Mammary epithelial cell (primary cell): ENCODE measurements at regions not wholly inside any gene's neighbourhood (a gene's known extent, or its start where the extent isn't known, plus 50 kb on each side); places are given as distances from the start of the nearest gene placed in this dataset.

Source experiments
- EZH2 ChIP-seq: IDR thresholded peaks from 2 replicates; pipeline ENCODE4 v1.6.1; 2012; ENCODE audit warnings: low read length, inconsistent platforms, borderline replicate concordance
- TF ChIP-seq, protein P1 (sequence below), 2 donors: IDR thresholded peaks in 1 of 2; conservative IDR thresholded peaks in 1 of 2; 2 replicates each; pipeline ENCODE4 v1.5.1; 2011 to 2012; ENCODE audit warnings: inconsistent platforms in 2 of 2, low read length in 2 of 2, mild to moderate bottlenecking in 2 of 2, control low read depth in 1 of 2, low read depth in 1 of 2; ENCODE audit not compliant: insufficient read depth in 1 of 2; ENCODE audit errors: extremely low read depth in 1 of 2

DNA sequence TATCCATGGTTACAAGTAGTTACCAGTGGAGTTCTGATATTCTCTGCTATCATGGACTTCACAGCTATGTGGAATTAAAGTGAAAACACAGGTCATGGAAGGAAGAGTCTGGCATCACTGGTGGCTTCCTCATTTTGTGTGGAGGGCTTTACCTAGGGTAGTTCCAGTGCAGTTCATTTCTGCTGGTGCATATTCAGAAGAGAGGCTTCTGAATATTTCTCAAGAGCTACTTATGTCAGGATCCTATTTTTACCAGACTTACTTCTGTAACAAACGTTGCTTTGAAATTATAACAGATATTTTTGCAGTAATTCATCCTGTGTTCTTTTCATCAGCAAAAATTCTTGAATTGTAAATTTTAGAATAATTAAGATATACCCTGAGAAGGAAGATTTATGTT is 236.5 kb upstream of the NPSR1 start:
- TF ChIP-seq, protein P1, sequence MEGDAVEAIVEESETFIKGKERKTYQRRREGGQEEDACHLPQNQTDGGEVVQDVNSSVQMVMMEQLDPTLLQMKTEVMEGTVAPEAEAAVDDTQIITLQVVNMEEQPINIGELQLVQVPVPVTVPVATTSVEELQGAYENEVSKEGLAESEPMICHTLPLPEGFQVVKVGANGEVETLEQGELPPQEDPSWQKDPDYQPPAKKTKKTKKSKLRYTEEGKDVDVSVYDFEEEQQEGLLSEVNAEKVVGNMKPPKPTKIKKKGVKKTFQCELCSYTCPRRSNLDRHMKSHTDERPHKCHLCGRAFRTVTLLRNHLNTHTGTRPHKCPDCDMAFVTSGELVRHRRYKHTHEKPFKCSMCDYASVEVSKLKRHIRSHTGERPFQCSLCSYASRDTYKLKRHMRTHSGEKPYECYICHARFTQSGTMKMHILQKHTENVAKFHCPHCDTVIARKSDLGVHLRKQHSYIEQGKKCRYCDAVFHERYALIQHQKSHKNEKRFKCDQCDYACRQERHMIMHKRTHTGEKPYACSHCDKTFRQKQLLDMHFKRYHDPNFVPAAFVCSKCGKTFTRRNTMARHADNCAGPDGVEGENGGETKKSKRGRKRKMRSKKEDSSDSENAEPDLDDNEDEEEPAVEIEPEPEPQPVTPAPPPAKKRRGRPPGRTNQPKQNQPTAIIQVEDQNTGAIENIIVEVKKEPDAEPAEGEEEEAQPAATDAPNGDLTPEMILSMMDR (conservative IDR thresholded peaks at IDR 0.05 in 1 of 2, IDR thresholded peaks at IDR 0.05 in 1 of 2; ENCODE audit: extremely low read depth in 1 of 2, insufficient read depth in 1 of 2, low read depth in 1 of 2, low read length in 2 of 2): no peak
- no peak for TF ChIP-seq EZH2
